Vagina (tissue), 2 donors: ENCODE measurements at regions not wholly inside any gene's neighbourhood (a gene's known extent, or its start where the extent isn't known, plus 50 kb on each side); places are given as distances from the start of the nearest gene placed in this dataset.

Experiments used
- DNase-seq, 2 donors: peaks; one replicate each; pipeline ENCODE4 v3.0.0-alpha.2; 2017; ENCODE audit errors: extremely low spot score in 2 of 2
- H3K27ac ChIP-seq: fragments of 200-600 bp; sonication (generic); one replicate; pipeline ENCODE4 v1.5.1; 2019
- H3K27me3 ChIP-seq: fragments of 200-600 bp; sonication (generic); one replicate; pipeline ENCODE4 v1.5.1; 2019
- H3K36me3 ChIP-seq, 2 donors: fragments of 200-600 bp; sonication (generic); one replicate each; pipeline ENCODE4 v1.5.1; 2017 to 2019
- H3K4me1 ChIP-seq: fragments of 200-600 bp; sonication (generic); one replicate; pipeline ENCODE4 v1.5.1; 2019
- H3K4me3 ChIP-seq, 2 donors: fragments of 200-600 bp; sonication (generic); 1 replicate in 1 of 2; 2 replicates in 1 of 2; pipeline ENCODE4 v1.5.1; 2016 to 2019
- H3K9me3 ChIP-seq: fragments of 200-600 bp; sonication (generic); one replicate; pipeline ENCODE4 v1.5.1; 2019
- POLR2A ChIP-seq, 2 donors: fragments of 450-650 bp; IDR thresholded peaks; one replicate each; pipeline ENCODE4 v1.6.1; 2017; ENCODE audit warnings: antibody characterized with exemption in 2 of 2, mild to moderate bottlenecking in 2 of 2, moderate library complexity in 2 of 2
- POLR2AphosphoS5 ChIP-seq, 2 donors: sonication (generic); formaldehyde crosslinking; IDR thresholded peaks; one replicate each; pipeline ENCODE4 v1.9.0; 2017; ENCODE audit warnings: antibody characterized with exemption in 2 of 2, mild to moderate bottlenecking in 2 of 2, low read depth in 1 of 2; ENCODE audit not compliant: insufficient read depth in 1 of 2
- intact Hi-C: fragments of 100-400 bp; cut with DNase I; formaldehyde crosslinking; loops from one replicate; pipeline ENCODE4 v1.15.1; 2023
- TF ChIP-seq, protein P1 (sequence below), 3 experiments: fragments of 450-650 bp in 2 of 3; fragments of 200-600 bp in 1 of 3; sonication (generic) in 1 of 3; IDR thresholded peaks; one replicate each; pipeline ENCODE4 v1.5.1; 2017 to 2019; ENCODE audit warnings: antibody characterized with exemption in 3 of 3, mild to moderate bottlenecking in 2 of 3, moderate library complexity in 2 of 3

DNA sequence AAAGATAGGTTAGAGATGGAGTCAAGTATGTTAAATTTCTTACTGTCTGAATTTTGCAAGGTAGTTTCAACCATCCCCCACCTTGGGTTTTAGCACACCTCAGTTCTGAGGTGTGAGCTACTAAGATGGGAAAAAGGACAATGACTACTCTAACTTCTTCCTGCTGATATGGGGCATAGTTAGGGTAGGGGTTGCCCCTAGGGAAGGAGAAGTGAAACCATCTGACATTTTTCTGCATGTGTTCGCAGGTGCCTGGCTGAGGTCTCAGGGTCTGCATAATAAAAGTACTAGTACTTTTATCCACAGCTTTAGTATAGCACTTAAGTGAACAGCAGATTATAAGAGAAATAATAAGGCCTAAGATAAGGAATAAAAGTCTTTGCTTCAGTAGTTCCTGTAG lies 129.5 kb upstream of the CYSLTR1 start:
- intact Hi-C loops, result no loop called here
- Histone ChIP-seq H3K27ac (no peak overlapping the region), H3K27me3 (no peaks in the 10 kb centered on the region), H3K4me3 (no peak overlapping the region), H3K36me3 (no peaks in the 10 kb centered on the region), H3K4me1 (no peaks in the 10 kb centered on the region), H3K9me3 (no peaks in the 10 kb centered on the region)
- no peak for TF ChIP-seq POLR2AphosphoS5 (IDR thresholded peaks at IDR 0.05; ENCODE audit: insufficient read depth in 1 of 2, low read depth in 1 of 2)
- TF ChIP-seq, protein P1, sequence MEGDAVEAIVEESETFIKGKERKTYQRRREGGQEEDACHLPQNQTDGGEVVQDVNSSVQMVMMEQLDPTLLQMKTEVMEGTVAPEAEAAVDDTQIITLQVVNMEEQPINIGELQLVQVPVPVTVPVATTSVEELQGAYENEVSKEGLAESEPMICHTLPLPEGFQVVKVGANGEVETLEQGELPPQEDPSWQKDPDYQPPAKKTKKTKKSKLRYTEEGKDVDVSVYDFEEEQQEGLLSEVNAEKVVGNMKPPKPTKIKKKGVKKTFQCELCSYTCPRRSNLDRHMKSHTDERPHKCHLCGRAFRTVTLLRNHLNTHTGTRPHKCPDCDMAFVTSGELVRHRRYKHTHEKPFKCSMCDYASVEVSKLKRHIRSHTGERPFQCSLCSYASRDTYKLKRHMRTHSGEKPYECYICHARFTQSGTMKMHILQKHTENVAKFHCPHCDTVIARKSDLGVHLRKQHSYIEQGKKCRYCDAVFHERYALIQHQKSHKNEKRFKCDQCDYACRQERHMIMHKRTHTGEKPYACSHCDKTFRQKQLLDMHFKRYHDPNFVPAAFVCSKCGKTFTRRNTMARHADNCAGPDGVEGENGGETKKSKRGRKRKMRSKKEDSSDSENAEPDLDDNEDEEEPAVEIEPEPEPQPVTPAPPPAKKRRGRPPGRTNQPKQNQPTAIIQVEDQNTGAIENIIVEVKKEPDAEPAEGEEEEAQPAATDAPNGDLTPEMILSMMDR (IDR thresholded peaks at IDR 0.05), result no peak
- TF ChIP-seq POLR2A (IDR thresholded peaks at IDR 0.05), result no peak
- no peak for DNase-seq

DNA sequence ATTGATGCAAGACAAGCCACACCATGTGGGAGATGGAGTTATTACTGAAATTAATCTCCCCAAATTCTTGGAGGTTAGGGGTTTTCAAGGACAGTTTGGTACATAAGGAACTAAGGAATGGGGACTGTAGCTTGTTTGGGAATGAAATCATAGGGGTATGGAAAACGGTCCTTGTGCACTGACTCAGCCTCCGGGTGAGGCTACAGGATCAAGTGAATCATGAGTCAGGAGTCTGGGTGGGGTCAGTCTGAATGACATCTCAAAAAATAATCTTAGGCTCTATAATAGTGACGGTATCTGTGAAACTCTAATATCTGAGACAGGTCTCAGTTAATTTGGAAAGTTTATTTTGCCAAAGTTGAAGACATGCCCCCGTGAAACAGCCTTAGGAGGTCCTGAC lies 128.5 kb upstream of the CYSLTR1 start:
- no peak for TF ChIP-seq POLR2A (IDR thresholded peaks at IDR 0.05)
- no peak for TF ChIP-seq POLR2AphosphoS5 (IDR thresholded peaks at IDR 0.05; ENCODE audit: insufficient read depth in 1 of 2, low read depth in 1 of 2)
- TF ChIP-seq, protein P1 (IDR thresholded peaks at IDR 0.05), result no peak
- Histone ChIP-seq H3K27me3 (no peaks in the 10 kb centered on the region), H3K36me3 (no peaks in the 10 kb centered on the region), H3K27ac (no peak overlapping the region), H3K9me3 (no peaks in the 10 kb centered on the region), H3K4me1 (no peaks in the 10 kb centered on the region), H3K4me3 (no peak overlapping the region)
- intact Hi-C loops, result no loop called here
- DNase-seq, result no peak

DNA sequence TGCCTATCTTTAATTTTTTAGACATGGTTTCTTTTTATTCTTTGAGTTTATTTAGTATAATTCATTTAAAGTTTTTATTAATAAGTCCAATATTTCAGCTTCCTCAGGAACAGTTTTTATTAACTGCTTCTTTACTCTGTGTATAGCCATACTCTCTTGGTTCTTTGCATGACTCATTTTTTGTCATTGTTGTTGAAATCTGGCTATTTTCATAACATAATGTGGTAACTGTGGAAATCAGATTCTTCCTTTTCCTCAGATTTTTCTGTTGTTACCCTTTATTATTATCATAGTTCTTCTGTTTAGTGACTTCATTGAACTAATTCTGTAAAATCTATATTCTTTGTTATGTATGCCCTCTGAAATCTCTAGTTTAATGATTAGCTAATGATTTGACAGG lies 124.9 kb upstream of the CYSLTR1 start:
- TF ChIP-seq POLR2A (IDR thresholded peaks at IDR 0.05) (no peak), POLR2AphosphoS5 (IDR thresholded peaks at IDR 0.05; ENCODE audit: insufficient read depth in 1 of 2, low read depth in 1 of 2) (no peak)
- TF ChIP-seq, protein P1 (IDR thresholded peaks at IDR 0.05), result no peak
- intact Hi-C loops, result no loop called here

DNA sequence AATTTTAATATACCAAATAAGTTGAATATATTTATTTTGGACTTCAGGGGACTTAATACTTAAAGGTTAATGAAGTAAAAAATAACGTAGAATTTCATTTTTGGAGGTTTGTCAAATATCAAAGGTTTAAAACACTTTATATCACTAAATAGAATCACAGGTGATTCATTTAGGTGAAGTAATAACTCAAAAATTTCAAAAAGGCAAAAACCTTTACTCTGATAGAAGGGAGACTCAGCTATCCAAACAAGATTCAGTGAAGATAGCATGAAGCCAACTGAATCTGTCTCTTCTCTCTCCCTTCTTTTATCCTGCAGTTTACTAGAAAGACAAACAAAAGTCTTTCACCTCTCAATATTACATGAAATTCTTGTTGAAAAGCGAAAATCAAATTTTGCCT lies 110.2 kb upstream of the CYSLTR1 start:
- no peaks in the 10 kb centered on the region for H3K4me1 ChIP-seq
- intact Hi-C loops, result no loop called here
- H3K9me3 ChIP-seq, result no peaks in the 10 kb centered on the region
- no peak for DNase-seq
- H3K4me3 ChIP-seq, result no peak overlapping the region
- TF ChIP-seq, protein P1 (IDR thresholded peaks at IDR 0.05), result no peak
- TF ChIP-seq POLR2AphosphoS5 (IDR thresholded peaks at IDR 0.05; ENCODE audit: insufficient read depth in 1 of 2, low read depth in 1 of 2) (no peak), POLR2A (IDR thresholded peaks at IDR 0.05) (no peak)
- no peaks in the 10 kb centered on the region for H3K27me3 ChIP-seq
- no peaks in the 10 kb centered on the region for H3K36me3 ChIP-seq
- no peak overlapping the region for H3K27ac ChIP-seq

More for the DNA sequence above, 124.9 kb upstream of the CYSLTR1 start:
- Histone ChIP-seq H3K4me1 (no peaks in the 10 kb centered on the region), H3K27ac (no peak overlapping the region), H3K4me3 (no peak overlapping the region), H3K36me3 (no peaks in the 10 kb centered on the region), H3K27me3 (no peaks in the 10 kb centered on the region), H3K9me3 (no peaks in the 10 kb centered on the region)
- no peak for DNase-seq

DNA sequence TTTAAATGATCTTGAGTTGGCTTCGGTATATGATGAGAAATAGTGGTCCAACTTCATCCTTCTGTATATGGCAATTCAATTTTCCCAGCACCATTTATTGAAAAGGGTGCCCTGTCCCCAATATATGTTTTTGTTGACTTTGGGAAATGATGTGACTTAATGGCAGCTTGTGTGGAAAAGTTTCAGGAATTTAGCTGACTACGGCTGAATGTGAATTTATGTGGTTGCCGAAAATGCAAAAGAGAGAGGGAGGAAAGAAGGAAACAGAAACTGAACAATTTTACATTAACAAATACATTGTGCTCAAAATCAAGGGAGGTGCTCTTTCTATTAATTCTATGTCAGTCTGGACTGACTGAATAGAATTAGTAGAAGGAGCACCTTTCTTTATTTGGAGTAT lies 101.8 kb upstream of the CYSLTR1 start:
- H3K27me3 ChIP-seq, result no peaks in the 10 kb centered on the region
- H3K4me1 ChIP-seq, result no peaks in the 10 kb centered on the region
- H3K9me3 ChIP-seq, result no peaks in the 10 kb centered on the region
- TF ChIP-seq, protein P1 (IDR thresholded peaks at IDR 0.05), result no peak
- TF ChIP-seq POLR2AphosphoS5 (IDR thresholded peaks at IDR 0.05; ENCODE audit: insufficient read depth in 1 of 2, low read depth in 1 of 2) (no peak), POLR2A (IDR thresholded peaks at IDR 0.05) (no peak)
- no peak overlapping the region for H3K4me3 ChIP-seq
- no peak overlapping the region for H3K27ac ChIP-seq
- no peak for DNase-seq
- H3K36me3 ChIP-seq, result no peaks in the 10 kb centered on the region
- intact Hi-C loops, result no loop called here
